SU-DHL-6 (cell line): ENCODE measurements at regions not wholly inside any gene's neighbourhood (a gene's known extent, or its start where the extent isn't known, plus 50 kb on each side); places are given as distances from the start of the nearest gene placed in this dataset.

Source experiments
- EZH2phosphoT487 ChIP-seq: fragments of 200-600 bp; sonication (generic), shearing (Covaris generic); conservative IDR thresholded peaks from 2 replicates; pipeline ENCODE4 v1.6.1; 2018; ENCODE audit warnings: mild to moderate bottlenecking, antibody characterized with exemption, low read length, moderate library complexity, mixed read lengths
- TF ChIP-seq, protein P1 (sequence below): fragments of 200-600 bp; sonication (generic); IDR thresholded peaks from one replicate; pipeline ENCODE4 v1.5.1; 2017; ENCODE audit warnings: antibody characterized with exemption, mild to moderate bottlenecking, low read length, moderate library complexity; ENCODE audit not compliant: insufficient read depth, poor library complexity, severe bottlenecking

DNA sequence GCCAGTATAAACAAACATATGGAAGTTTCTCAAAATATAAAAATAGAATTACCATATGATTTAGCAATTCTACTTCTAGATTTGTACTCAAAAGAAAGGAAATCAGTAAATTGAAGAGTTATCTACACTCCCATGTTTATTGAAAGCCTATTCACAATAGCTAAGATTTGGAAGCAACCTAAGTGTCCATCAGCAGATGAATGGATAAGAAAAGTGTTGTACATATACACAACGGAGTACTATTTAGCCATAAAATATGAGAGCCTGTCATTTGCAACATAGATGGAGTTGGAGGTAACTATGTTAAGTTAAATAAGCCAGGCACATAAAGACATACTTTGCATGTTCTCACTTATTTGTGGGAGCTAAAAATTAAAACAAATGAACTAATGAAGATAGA is 257.8 kb downstream of the TEX13C start:
- TF ChIP-seq, protein P1, sequence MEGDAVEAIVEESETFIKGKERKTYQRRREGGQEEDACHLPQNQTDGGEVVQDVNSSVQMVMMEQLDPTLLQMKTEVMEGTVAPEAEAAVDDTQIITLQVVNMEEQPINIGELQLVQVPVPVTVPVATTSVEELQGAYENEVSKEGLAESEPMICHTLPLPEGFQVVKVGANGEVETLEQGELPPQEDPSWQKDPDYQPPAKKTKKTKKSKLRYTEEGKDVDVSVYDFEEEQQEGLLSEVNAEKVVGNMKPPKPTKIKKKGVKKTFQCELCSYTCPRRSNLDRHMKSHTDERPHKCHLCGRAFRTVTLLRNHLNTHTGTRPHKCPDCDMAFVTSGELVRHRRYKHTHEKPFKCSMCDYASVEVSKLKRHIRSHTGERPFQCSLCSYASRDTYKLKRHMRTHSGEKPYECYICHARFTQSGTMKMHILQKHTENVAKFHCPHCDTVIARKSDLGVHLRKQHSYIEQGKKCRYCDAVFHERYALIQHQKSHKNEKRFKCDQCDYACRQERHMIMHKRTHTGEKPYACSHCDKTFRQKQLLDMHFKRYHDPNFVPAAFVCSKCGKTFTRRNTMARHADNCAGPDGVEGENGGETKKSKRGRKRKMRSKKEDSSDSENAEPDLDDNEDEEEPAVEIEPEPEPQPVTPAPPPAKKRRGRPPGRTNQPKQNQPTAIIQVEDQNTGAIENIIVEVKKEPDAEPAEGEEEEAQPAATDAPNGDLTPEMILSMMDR = no peak
- TF ChIP-seq EZH2phosphoT487 = no peak
